NCI-H2227 treated with DMSO at 0.1 percent for 48 hours (cell line): ENCODE measurements at regions not wholly inside any gene's neighbourhood (a gene's known extent, or its start where the extent isn't known, plus 50 kb on each side); places are given as distances from the start of the nearest gene placed in this dataset.
"Not testable (repeated sequence)": the region's sequence is repeated elsewhere in the genome, so short reads cannot be mapped to it uniquely, and the experiment has no call there.

Source experiments
- DNase-seq: peaks from one replicate; lab custom pipeline; 2025; lab: John Stamatoyannopoulos, UW

- peak; percentile 9 for DNase-seq
These were observed 102.6 kb downstream of the CAAP1 start for GRCh38 chr9:26789959-26790358.

GRCh38 chr9:26786564-26786963, 106.0 kb downstream of the CAAP1 start:
- DNase-seq = no peak

- DNase-seq = no peak
These were observed 109.7 kb downstream of the CAAP1 start for GRCh38 chr9:26782899-26783298.

GRCh38 chr9:26781906-26782305, 110.7 kb downstream of the CAAP1 start:
- DNase-seq = no peak

- not testable (repeated sequence) for DNase-seq
These were observed 112.3 kb downstream of the CAAP1 start for GRCh38 chr9:26780307-26780706.

GRCh38 chr9:26779062-26779461, 113.5 kb downstream of the CAAP1 start:
- DNase-seq = no peak

- no peak for DNase-seq
These were observed 117.2 kb downstream of the CAAP1 start for GRCh38 chr9:26775391-26775790.

GRCh38 chr9:26773056-26773455, 119.5 kb downstream of the CAAP1 start:
- DNase-seq = no peak

GRCh38 chr9:26770821-26771220, 121.8 kb downstream of the CAAP1 start:
- no peak for DNase-seq

- DNase-seq = no peak
These were observed 124.5 kb downstream of the CAAP1 start for GRCh38 chr9:26768145-26768544.

GRCh38 chr9:26760675-26761074, 131.9 kb downstream of the CAAP1 start:
- no peak for DNase-seq

GRCh38 chr9:26758655-26759054, 133.9 kb downstream of the CAAP1 start:
- DNase-seq = no peak

- DNase-seq = no peak
These were observed 135.7 kb downstream of the CAAP1 start for GRCh38 chr9:26756881-26757280.

GRCh38 chr9:26755476-26755875, 137.1 kb downstream of the CAAP1 start:
- DNase-seq = no peak

GRCh38 chr9:26754509-26755164, 138.0 kb downstream of the CAAP1 start:
- no peak for DNase-seq

GRCh38 chr9:26753971-26754370, 138.6 kb downstream of the CAAP1 start:
- no peak for DNase-seq

- DNase-seq = no peak
These were observed 142.4 kb downstream of the CAAP1 start for GRCh38 chr9:26750162-26750561.

- DNase-seq = no peak
These were observed 144.0 kb downstream of the CAAP1 start for GRCh38 chr9:26748449-26749058.

GRCh38 chr9:26747611-26748010, 145.0 kb downstream of the CAAP1 start:
- no peak for DNase-seq

- DNase-seq = no peak
These were observed 146.1 kb downstream of the CAAP1 start for GRCh38 chr9:26746357-26747072.

GRCh38 chr9:26745111-26745510, 147.5 kb downstream of the CAAP1 start:
- no peak for DNase-seq

- DNase-seq = peak; percentile 13
These were observed 148.2 kb downstream of the CAAP1 start for GRCh38 chr9:26744191-26744965.
